ENCODE measurements at regions not wholly inside any gene's neighbourhood (a gene's known extent, or its start where the extent isn't known, plus 50 kb on each side); places are given as distances from the start of the nearest gene placed in this dataset.
A peak's percentile ranks its signal among the peaks of the same experiment; 100 is the strongest.

GRCh38 chr6:163965426-163966348 lies 551.2 kb downstream of the QKI start:
- no peak for DNase-seq

GRCh38 chr6:163964789-163965188 lies 550.3 kb downstream of the QKI start:
- DNase-seq = no peak

- no peak for DNase-seq
Measured at GRCh38 chr6:163963205-163964120, 548.9 kb downstream of the QKI start.

- DNase-seq = no peak
Measured at GRCh38 chr6:163962627-163963117, 548.2 kb downstream of the QKI start.

- DNase-seq = no peak
Measured at GRCh38 chr6:163960128-163960527, 545.6 kb downstream of the QKI start.

GRCh38 chr6:163958646-163959045 lies 544.1 kb downstream of the QKI start:
- DNase-seq = no peak

- DNase-seq = peak in 4 of 5 experiments; percentile 21 to 47 (median 25)
Measured at GRCh38 chr6:163956571-163957407, 542.3 kb downstream of the QKI start.

- DNase-seq = no peak
Measured at GRCh38 chr6:163955756-163956155, 541.2 kb downstream of the QKI start.

- no peak for DNase-seq
Measured at GRCh38 chr6:163955096-163955495, 540.6 kb downstream of the QKI start.

- no peak for DNase-seq
Measured at GRCh38 chr6:163954088-163954775, 539.7 kb downstream of the QKI start.

- DNase-seq = no peak
Measured at GRCh38 chr6:163952005-163952404, 537.5 kb downstream of the QKI start.

GRCh38 chr6:163951326-163951725 lies 536.8 kb downstream of the QKI start:
- no peak for DNase-seq

- no peak for DNase-seq
Measured at GRCh38 chr6:163950159-163950558, 535.6 kb downstream of the QKI start.

- DNase-seq = no peak
Measured at GRCh38 chr6:163949431-163949830, 534.9 kb downstream of the QKI start.

- no peak for DNase-seq
Measured at GRCh38 chr6:163948250-163948649, 533.7 kb downstream of the QKI start.

- DNase-seq = no peak
Measured at GRCh38 chr6:163947276-163947675, 532.8 kb downstream of the QKI start.

- DNase-seq = no peak
Measured at GRCh38 chr6:163946437-163946836, 531.9 kb downstream of the QKI start.

- DNase-seq = no peak
Measured at GRCh38 chr6:163945808-163946207, 531.3 kb downstream of the QKI start.

- DNase-seq = no peak
Measured at GRCh38 chr6:163944897-163945296, 530.4 kb downstream of the QKI start.

- no peak for DNase-seq
Measured at GRCh38 chr6:163943607-163944385, 529.3 kb downstream of the QKI start.

- DNase-seq = no peak
Measured at GRCh38 chr6:163942790-163943189, 528.3 kb downstream of the QKI start.
